ENCODE measurements at regions not wholly inside any gene's neighbourhood (a gene's known extent, or its start where the extent isn't known, plus 50 kb on each side); places are given as distances from the start of the nearest gene placed in this dataset.

- TF ChIP-seq POLR2A (IDR thresholded peaks at IDR 0.05; ENCODE audit: low read depth, low read length) (no peak), TAF1 (IDR thresholded peaks at IDR 0.05; ENCODE audit: borderline replicate concordance, low read depth, low read length) (no peak)
Observed at GRCh38 chr13:58018865-58019264, 387.3 kb downstream of the PCDH17 start.

Measured in GM12892 (cell line).